SK-N-MC (cell line): ENCODE measurements at regions not wholly inside any gene's neighbourhood (a gene's known extent, or its start where the extent isn't known, plus 50 kb on each side); places are given as distances from the start of the nearest gene placed in this dataset.

Experiments used
- EZH2 ChIP-seq: fragments of 200-600 bp; sonication (generic); IDR thresholded peaks from one replicate; pipeline ENCODE4 v1.6.1; 2017; ENCODE audit warnings: antibody characterized with exemption
- POLR2AphosphoS5 ChIP-seq: IDR thresholded peaks from 2 replicates; pipeline ENCODE4 v1.6.1; 2012; ENCODE audit warnings: mild to moderate bottlenecking, low read depth, low read length, borderline replicate concordance

- TF ChIP-seq POLR2AphosphoS5 (no peak), EZH2 (no peak)
These were observed 152.6 kb downstream of the RPAP3 start for GRCh38 chr12:47553266-47553665.
